Astrocyte of the spinal cord (primary cell): ENCODE measurements at regions not wholly inside any gene's neighbourhood (a gene's known extent, or its start where the extent isn't known, plus 50 kb on each side); places are given as distances from the start of the nearest gene placed in this dataset.

ENCODE experiments used
- DNase-seq: peaks from one replicate; pipeline ENCODE4 v3.0.0; 2011; ENCODE audit warnings: low read depth, low spot score
- H3K4me3 ChIP-seq: 2 replicates; pipeline ENCODE4 v1.5.1; 2011; ENCODE audit warnings: low read depth, mild to moderate bottlenecking, low read length, moderate library complexity
- CTCF ChIP-seq: IDR thresholded peaks from 2 replicates; pipeline ENCODE4 v1.5.1; 2012; ENCODE audit warnings: low read depth, mild to moderate bottlenecking, low read length, inconsistent platforms
- in situ Hi-C: cut with HindIII; loops from 2 replicates; pipeline ENCODE4 v1.10.0; 2017; ENCODE audit warnings: low sequenced_read_pairs

- H3K4me3 ChIP-seq: no peak overlapping the region
- no peak for DNase-seq
- in situ Hi-C loops: no loop called here
- no peak for TF ChIP-seq CTCF
Observed at GRCh38 chr20:22472447-22473100, 111.8 kb downstream of the FOXA2 start.

GRCh38 chr20:22471156-22471836, 113.1 kb downstream of the FOXA2 start:
- no peak overlapping the region for H3K4me3 ChIP-seq
- no peak for TF ChIP-seq CTCF
- in situ Hi-C loops: no loop called here
- no peak for DNase-seq

GRCh38 chr20:22470620-22471026, 113.7 kb downstream of the FOXA2 start:
- in situ Hi-C loops: no loop called here
- H3K4me3 ChIP-seq: no peak overlapping the region
- TF ChIP-seq CTCF: no peak
- no peak for DNase-seq

GRCh38 chr20:22466447-22467171, 117.8 kb downstream of the FOXA2 start:
- in situ Hi-C loops: no loop called here
- no peak for TF ChIP-seq CTCF

GRCh38 chr20:22465622-22466446, 118.5 kb downstream of the FOXA2 start:
- no peak overlapping the region for H3K4me3 ChIP-seq
- in situ Hi-C loops: no loop called here
- DNase-seq: no peak
- no peak for TF ChIP-seq CTCF

More at GRCh38 chr20:22466447-22467171, 117.8 kb downstream of the FOXA2 start:
- no peak overlapping the region for H3K4me3 ChIP-seq
- DNase-seq: no peak

- TF ChIP-seq CTCF: no peak
- no peak overlapping the region for H3K4me3 ChIP-seq
- no peak for DNase-seq
- in situ Hi-C loops: no loop called here
Observed at GRCh38 chr20:22464312-22465003, 119.9 kb downstream of the FOXA2 start.
